Activated CD4-positive, alpha-beta memory T cell treated with anti-CD3 and anti-CD28 coated beads, Interleukin-2, amount 10 ng/mL, durations not matched to agents 7 days and 5 days (primary cell): ENCODE measurements at regions not wholly inside any gene's neighbourhood (a gene's known extent, or its start where the extent isn't known, plus 50 kb on each side); places are given as distances from the start of the nearest gene placed in this dataset.
"Not testable (repeated sequence)": the region's sequence is repeated elsewhere in the genome, so short reads cannot be mapped to it uniquely, and the experiment has no call there.

ENCODE experiments used
- CTCF ChIA-PET: fragments of 350-600 bp; sonication (Branson Sonifier 250); formaldehyde crosslinking; loops from one replicate; lab custom pipeline; 2021; ENCODE audit warnings: antibody characterized with exemption, inconsistent platforms; lab: Charles Lee
- POLR2A ChIA-PET: fragments of 350-600 bp; sonication (Branson Sonifier 250); formaldehyde crosslinking; loops from one replicate; lab custom pipeline; 2021; ENCODE audit warnings: antibody characterized with exemption; lab: Charles Lee
- DNase-seq: peaks from one replicate; pipeline ENCODE4 v3.0.0-alpha.2; 2020
- H3K27ac Mint-ChIP-seq: one replicate; pipeline ENCODE4 v1.8.0; 2021; ENCODE audit warnings: mild to moderate bottlenecking, mixed read lengths
- H3K27me3 Mint-ChIP-seq: one replicate; pipeline ENCODE4 v1.8.0; 2021; ENCODE audit warnings: mixed read lengths
- H3K36me3 Mint-ChIP-seq: one replicate; pipeline ENCODE4 v1.8.0; 2021; ENCODE audit warnings: low read depth, mixed read lengths
- H3K4me1 Mint-ChIP-seq: one replicate; pipeline ENCODE4 v1.8.0; 2021; ENCODE audit warnings: mixed read lengths
- H3K4me3 Mint-ChIP-seq: one replicate; pipeline ENCODE4 v1.8.0; 2021; ENCODE audit warnings: mild to moderate bottlenecking, mixed read lengths
- H3K9me3 Mint-ChIP-seq: one replicate; pipeline ENCODE4 v1.8.0; 2021; ENCODE audit warnings: mixed read lengths

DNA sequence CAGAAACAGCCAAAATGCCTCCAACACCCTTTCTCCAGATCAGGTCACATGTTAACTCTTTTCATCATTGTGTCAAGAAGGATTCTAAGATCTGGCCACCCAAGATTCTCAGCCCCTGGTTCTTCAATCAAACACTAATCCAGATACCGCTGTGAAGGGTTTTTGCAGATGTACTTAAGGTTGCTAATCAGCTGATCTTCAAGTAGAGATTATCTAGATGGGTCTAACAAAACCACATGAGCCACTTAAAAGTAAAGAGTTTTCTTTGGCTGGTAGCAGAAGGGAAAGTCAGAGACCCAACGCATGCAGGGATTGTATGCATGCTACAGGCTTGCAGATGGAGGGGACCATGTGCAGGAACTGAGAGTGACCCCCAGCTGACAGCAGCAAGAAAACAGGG, 267.9 kb downstream of the CDK5RAP2 start:
- ChIA-PET CTCF (no interaction called here), POLR2A (no interaction called here)
- Mint-ChIP-seq H3K9me3 (peaks cover 2% of the 10 kb centered on the region), H3K36me3 (no peaks in the 10 kb centered on the region), H3K4me3 (no peak overlapping the region), H3K27ac (no peak overlapping the region), H3K27me3 (peaks cover 13% of the 10 kb centered on the region), H3K4me1 (no peaks in the 10 kb centered on the region)
- DNase-seq = no peak

GRCh38 chr9:120310035-120310434, 269.9 kb downstream of the CDK5RAP2 start:
- Mint-ChIP-seq H3K4me1 (no peaks in the 10 kb centered on the region), H3K36me3 (no peaks in the 10 kb centered on the region), H3K27me3 (peaks cover 5% of the 10 kb centered on the region), H3K4me3 (no peak overlapping the region), H3K9me3 (peaks cover 2% of the 10 kb centered on the region), H3K27ac (no peak overlapping the region)
- no peak for DNase-seq
- CTCF ChIA-PET = interaction anchor here (0.6 kb wide), 1 partner anchor 20 kb away, joined by 6 read pairs; no protein-coding TSS in a partner anchor
- POLR2A ChIA-PET = no interaction called here

DNA sequence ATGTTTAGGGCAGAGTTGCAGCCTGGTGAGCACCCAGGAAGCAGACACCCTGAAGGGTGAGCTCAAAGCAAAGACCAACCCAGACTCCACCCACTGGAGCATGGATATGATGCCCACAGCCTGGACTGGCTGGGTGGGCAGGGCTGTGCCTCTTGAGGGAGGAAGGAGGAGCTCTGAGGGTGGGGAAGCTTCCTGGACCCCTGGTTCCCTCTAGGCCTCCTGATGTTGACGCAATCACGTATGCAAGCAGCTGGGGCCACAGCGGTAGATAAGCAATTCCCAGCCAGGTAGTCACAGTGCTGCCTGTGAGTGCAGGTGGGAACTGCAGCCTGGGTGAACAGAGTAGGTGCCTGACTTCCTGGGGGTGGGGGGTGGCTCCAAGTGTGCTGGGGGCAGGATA, 271.5 kb downstream of the CDK5RAP2 start:
- H3K27ac Mint-ChIP-seq = no peak overlapping the region
- peaks cover 5% of the 10 kb centered on the region for H3K27me3 Mint-ChIP-seq
- H3K36me3 Mint-ChIP-seq = no peaks in the 10 kb centered on the region
- ChIA-PET CTCF (no interaction called here), POLR2A (no interaction called here)
- H3K4me1 Mint-ChIP-seq = no peaks in the 10 kb centered on the region
- H3K4me3 Mint-ChIP-seq = no peak overlapping the region
- H3K9me3 Mint-ChIP-seq = no peaks in the 10 kb centered on the region
- no peak for DNase-seq

DNA sequence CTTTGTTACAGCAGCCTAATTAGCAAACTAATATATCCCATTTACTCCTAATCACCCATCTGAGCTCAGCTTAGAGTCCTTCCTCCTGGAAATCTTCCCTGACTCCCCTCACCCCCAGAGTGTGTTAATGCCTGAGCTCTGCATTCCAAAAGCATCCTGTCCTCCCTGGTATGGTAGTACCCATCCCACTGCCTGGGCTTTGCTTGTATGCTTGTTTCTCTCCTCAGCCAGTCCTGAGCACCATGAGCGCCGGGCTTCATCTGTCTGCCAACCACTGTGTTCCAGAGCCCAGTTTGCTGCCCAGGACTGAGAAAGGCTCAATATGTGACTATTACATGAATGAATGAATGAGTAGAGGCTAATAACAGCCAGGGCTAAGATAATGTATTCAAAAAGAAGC, 272.4 kb downstream of the CDK5RAP2 start:
- Mint-ChIP-seq H3K27me3 (peaks cover 5% of the 10 kb centered on the region), H3K4me1 (no peaks in the 10 kb centered on the region), H3K9me3 (no peaks in the 10 kb centered on the region), H3K4me3 (no peak overlapping the region), H3K27ac (no peak overlapping the region), H3K36me3 (no peaks in the 10 kb centered on the region)
- POLR2A ChIA-PET = no interaction called here
- no peak for DNase-seq
- CTCF ChIA-PET = no interaction called here

DNA sequence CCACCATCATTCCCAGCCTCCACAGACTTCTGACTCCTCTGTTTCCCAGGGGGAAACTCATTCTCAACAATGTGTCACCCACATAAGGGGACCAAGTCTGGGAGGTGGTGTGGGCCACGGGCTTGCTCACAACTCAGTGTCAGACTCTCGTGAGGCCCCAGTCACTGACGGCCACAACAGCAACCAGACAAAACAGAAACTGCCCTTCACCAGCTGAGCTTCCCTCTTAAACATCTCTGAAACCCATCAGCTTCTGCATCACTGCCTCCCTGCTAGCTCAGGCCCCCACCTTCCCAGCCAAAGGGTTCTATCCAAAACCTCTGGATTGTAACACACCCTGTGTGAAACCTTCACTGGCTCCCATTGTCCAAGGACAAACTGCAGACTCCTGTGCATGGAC, 273.4 kb downstream of the CDK5RAP2 start:
- no peaks in the 10 kb centered on the region for H3K4me1 Mint-ChIP-seq
- H3K36me3 Mint-ChIP-seq = no peaks in the 10 kb centered on the region
- peaks cover 5% of the 10 kb centered on the region for H3K27me3 Mint-ChIP-seq
- H3K27ac Mint-ChIP-seq = no peak overlapping the region
- DNase-seq = no peak
- no peak overlapping the region for H3K4me3 Mint-ChIP-seq
- POLR2A ChIA-PET = no interaction called here
- CTCF ChIA-PET = interaction anchor here (1.2 kb wide), 1 partner anchor 9 kb away, joined by 3 read pairs; no protein-coding TSS in a partner anchor
- no peaks in the 10 kb centered on the region for H3K9me3 Mint-ChIP-seq

DNA sequence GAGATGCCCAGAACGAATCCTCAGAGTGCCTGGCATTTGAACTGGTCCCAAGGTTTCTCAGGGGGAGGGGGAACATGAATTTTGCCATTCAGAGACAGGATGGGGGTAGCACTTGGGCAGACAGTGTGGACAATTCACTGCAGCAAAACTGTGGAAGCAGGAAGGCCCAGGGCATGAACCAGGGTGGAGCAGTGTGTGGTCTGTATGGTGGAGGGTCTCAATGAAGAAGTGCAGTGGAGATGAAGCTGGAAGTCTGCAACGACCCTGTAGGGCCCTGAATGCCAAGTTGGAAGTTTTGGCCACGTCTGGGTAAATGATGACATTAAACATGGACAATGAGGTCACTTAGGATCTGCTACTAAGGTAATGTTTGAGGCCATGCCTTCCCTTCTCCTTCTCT, 273.9 kb downstream of the CDK5RAP2 start:
- no peak overlapping the region for H3K4me3 Mint-ChIP-seq
- H3K36me3 Mint-ChIP-seq = no peaks in the 10 kb centered on the region
- no peaks in the 10 kb centered on the region for H3K9me3 Mint-ChIP-seq
- no peaks in the 10 kb centered on the region for H3K4me1 Mint-ChIP-seq
- H3K27ac Mint-ChIP-seq = no peak overlapping the region
- DNase-seq = no peak
- CTCF ChIA-PET = interaction anchor here (0.8 to 1.2 kb wide), 2 partner anchors 9 to 51 kb away, joined by 3 read pairs; no protein-coding TSS in a partner anchor
- POLR2A ChIA-PET = no interaction called here
- peaks cover 3% of the 10 kb centered on the region for H3K27me3 Mint-ChIP-seq

GRCh38 chr9:120304896-120305295, 275.1 kb downstream of the CDK5RAP2 start:
- H3K9me3 Mint-ChIP-seq, POLR2A ChIA-PET, H3K36me3 Mint-ChIP-seq, CTCF ChIA-PET, H3K27ac Mint-ChIP-seq, H3K4me1 Mint-ChIP-seq, H3K27me3 Mint-ChIP-seq, DNase-seq, H3K4me3 Mint-ChIP-seq: not testable (repeated sequence)

DNA sequence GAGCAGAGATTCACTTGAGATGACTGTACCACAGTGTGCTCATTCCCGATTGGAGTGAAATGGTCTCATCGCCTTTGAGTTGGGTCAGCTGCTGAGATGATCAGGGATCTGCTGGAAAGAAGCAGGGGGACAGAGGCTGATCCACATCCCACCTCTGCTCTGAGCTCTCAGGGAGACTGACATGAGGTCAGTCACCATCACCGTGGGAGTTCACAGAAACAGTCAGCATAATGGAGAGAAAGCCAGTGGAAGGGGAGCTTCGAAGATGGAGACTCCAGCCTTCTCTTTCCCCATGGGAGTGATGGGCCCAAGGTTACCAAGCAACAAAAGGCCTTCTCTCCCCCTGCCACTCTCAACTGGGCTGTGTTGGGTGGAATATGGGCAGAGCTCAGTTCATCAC, 276.4 kb downstream of the CDK5RAP2 start:
- POLR2A ChIA-PET = no interaction called here
- H3K4me1 Mint-ChIP-seq = no peaks in the 10 kb centered on the region

GRCh38 chr9:120299785-120300184, 280.2 kb downstream of the CDK5RAP2 start:
- DNase-seq = no peak
- POLR2A ChIA-PET = no interaction called here
- no peaks in the 10 kb centered on the region for H3K4me1 Mint-ChIP-seq
- CTCF ChIA-PET = no interaction called here
- H3K4me3 Mint-ChIP-seq = no peak overlapping the region
- H3K27ac Mint-ChIP-seq = no peak overlapping the region
- H3K9me3 Mint-ChIP-seq = no peaks in the 10 kb centered on the region
- no peaks in the 10 kb centered on the region for H3K36me3 Mint-ChIP-seq
- no peaks in the 10 kb centered on the region for H3K27me3 Mint-ChIP-seq

More for the DNA sequence above, 276.4 kb downstream of the CDK5RAP2 start:
- CTCF ChIA-PET = interaction anchor here (0.6 kb wide), 1 partner anchor 121 kb away, joined by 6 read pairs; no protein-coding TSS in a partner anchor
- no peaks in the 10 kb centered on the region for H3K36me3 Mint-ChIP-seq
- H3K4me3 Mint-ChIP-seq = no peak overlapping the region
- no peak for DNase-seq
- no peaks in the 10 kb centered on the region for H3K9me3 Mint-ChIP-seq
- no peaks in the 10 kb centered on the region for H3K27me3 Mint-ChIP-seq
- no peak overlapping the region for H3K27ac Mint-ChIP-seq

GRCh38 chr9:120294003-120294402, 286.0 kb downstream of the CDK5RAP2 start:
- Mint-ChIP-seq H3K4me1 (no peaks in the 10 kb centered on the region), H3K27ac (no peak overlapping the region), H3K27me3 (no peaks in the 10 kb centered on the region), H3K4me3 (no peak overlapping the region), H3K9me3 (no peaks in the 10 kb centered on the region), H3K36me3 (no peaks in the 10 kb centered on the region)
- CTCF ChIA-PET = no interaction called here
- DNase-seq = no peak
- POLR2A ChIA-PET = no interaction called here

DNA sequence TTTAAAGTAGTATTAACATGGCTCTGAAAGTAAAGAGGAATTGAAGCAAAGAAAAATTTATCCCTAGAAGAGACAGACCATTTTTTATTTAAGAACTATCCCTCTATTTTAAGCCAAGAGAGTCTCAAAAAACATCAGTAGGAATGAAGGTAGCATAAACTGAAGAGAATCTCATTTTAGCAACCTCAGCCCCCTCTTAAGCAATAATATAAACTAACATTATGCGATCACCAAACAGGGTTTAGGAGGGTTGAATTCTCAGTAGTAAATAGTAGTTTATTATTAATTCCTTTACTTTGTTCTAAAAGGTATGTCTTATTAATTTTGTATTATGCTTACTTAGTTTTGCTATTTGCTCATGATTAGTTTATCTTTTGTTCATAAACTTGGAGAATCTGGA, 287.4 kb downstream of the CDK5RAP2 start:
- ChIA-PET CTCF (no interaction called here), POLR2A (no interaction called here)
- no peaks in the 10 kb centered on the region for H3K9me3 Mint-ChIP-seq
- H3K27ac Mint-ChIP-seq = no peak overlapping the region
- DNase-seq = no peak
- no peak overlapping the region for H3K4me3 Mint-ChIP-seq
- no peaks in the 10 kb centered on the region for H3K4me1 Mint-ChIP-seq
- no peaks in the 10 kb centered on the region for H3K36me3 Mint-ChIP-seq
- H3K27me3 Mint-ChIP-seq = no peaks in the 10 kb centered on the region

GRCh38 chr9:120291050-120291449, 288.9 kb downstream of the CDK5RAP2 start:
- CTCF ChIA-PET = no interaction called here

DNA sequence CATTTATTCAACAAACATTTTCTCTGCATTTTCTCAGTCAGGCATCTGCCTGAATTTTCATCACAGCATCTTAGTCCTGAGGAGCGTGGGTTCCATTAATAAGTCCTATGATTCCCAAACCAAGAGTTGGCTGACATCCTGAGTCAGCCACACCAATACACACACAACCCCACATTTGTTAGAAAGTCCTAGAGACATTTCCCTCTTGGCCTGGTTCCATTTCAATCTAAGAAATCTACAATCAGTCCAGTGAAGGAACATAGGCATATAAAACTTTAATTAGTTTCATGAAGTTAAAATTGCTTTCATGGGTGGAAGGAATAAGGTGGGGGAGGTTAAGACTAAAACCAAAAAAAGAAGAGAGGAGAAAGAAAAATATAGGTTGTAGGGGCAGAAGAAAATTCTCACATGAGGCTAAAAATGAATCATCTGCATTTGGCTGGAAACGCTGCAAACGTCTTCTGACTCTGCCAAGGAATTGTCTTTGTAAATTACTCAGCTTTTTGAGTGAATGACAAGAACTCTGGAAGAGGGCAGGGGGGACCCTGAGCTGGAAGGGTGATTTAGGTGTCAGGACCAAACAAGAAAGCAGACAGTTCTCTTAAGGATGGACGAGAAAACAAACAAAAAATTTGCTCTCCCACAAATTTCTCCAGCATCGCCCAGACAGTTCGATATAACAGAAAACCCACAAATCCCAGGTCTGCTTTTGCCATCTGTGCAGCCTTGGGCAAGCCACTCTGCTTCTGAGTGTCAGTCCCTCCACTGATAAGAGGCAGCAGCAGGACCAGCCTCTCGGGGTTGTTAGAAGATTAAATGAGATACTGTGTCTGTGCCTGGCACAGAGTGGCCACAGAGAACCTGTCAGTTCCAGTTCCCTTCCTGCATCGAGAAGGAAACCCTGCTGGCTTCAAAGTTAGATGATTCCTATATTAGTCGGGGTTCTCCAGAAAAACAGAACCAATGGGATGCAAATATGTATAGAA, 289.7 kb downstream of the CDK5RAP2 start:
- Mint-ChIP-seq H3K27ac (no peak overlapping the region), H3K4me1 (no peaks in the 10 kb centered on the region), H3K27me3 (no peaks in the 10 kb centered on the region), H3K9me3 (no peaks in the 10 kb centered on the region), H3K4me3 (no peak overlapping the region), H3K36me3 (no peaks in the 10 kb centered on the region)
- POLR2A ChIA-PET = no interaction called here
- CTCF ChIA-PET = no interaction called here
- no peak for DNase-seq

More at GRCh38 chr9:120291050-120291449, 288.9 kb downstream of the CDK5RAP2 start:
- Mint-ChIP-seq H3K9me3 (no peaks in the 10 kb centered on the region), H3K27me3 (no peaks in the 10 kb centered on the region), H3K36me3 (no peaks in the 10 kb centered on the region), H3K4me1 (no peaks in the 10 kb centered on the region), H3K27ac (no peak overlapping the region), H3K4me3 (no peak overlapping the region)
- POLR2A ChIA-PET = no interaction called here
- no peak for DNase-seq

GRCh38 chr9:120289098-120289497, 290.9 kb downstream of the CDK5RAP2 start:
- H3K27ac Mint-ChIP-seq = no peak overlapping the region
- no peak overlapping the region for H3K4me3 Mint-ChIP-seq
- CTCF ChIA-PET = no interaction called here
- no peaks in the 10 kb centered on the region for H3K36me3 Mint-ChIP-seq
- H3K27me3 Mint-ChIP-seq = no peaks in the 10 kb centered on the region
- H3K9me3 Mint-ChIP-seq = no peaks in the 10 kb centered on the region
- POLR2A ChIA-PET = no interaction called here
- no peak for DNase-seq
- H3K4me1 Mint-ChIP-seq = no peaks in the 10 kb centered on the region
